ENCODE measurements at regions not wholly inside any gene's neighbourhood (a gene's known extent, or its start where the extent isn't known, plus 50 kb on each side); places are given as distances from the start of the nearest gene placed in this dataset.

DNA sequence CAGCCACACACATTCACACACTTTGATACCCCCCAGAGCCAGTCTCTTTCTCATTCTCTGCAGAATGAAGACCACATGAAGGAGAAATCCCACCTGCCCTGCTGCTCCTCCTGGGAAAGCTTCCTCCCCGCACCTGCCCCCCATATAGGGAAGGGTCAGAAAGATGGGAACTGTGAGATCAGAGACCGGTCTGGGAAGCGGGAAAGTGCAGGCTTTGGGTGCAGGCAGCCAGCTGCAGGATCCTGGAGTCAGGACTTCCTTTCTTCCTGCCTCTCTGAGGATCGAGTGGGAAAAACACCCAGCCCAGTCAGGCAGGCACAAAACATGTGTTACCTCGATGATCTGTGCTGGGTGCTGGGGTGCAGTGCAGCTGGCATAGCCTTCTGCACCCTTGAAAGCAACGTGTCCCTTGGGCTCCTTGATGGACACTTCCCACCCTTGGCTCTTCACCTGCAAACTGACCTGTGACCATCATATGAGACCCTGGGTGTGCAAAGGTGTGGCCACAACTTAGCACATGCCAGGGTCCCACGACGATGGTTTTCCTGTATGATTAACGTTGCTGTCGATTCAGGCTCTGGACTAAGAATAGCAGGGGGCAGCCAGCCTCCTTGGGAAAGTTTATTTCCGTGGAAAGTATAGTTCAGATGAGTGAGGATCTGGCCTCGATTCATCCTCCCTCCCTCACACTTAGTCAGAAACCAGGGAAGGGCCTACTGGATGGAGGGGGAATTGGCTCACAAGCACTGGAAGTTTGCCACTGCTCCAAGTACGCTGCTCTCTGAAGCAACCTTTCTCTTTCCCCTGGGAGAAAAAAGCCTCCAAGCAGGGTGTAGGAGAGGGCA, 105.4 kb upstream of the MED13L start:
- DNase-seq, result no peak

DNA sequence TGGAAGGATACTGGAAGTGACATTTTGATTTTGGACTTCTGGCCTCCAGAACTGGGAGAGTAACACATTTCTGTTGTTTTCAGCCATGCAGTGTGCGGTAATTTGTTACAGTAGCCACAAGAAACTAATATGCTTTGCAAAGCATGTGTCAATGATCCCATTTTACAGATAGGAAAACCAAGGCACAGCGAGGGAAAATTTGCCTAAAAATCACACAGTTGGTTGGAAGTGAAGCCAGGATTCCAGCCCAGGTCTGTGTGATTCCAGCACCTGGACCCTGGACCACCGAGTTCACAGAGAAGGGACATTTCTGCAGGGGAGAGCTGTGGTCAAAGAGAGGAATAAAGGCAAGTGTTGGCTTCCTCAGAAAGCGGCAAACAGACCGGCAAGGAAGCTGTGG, 106.7 kb upstream of the MED13L start:
- DNase-seq, result no peak

DNA sequence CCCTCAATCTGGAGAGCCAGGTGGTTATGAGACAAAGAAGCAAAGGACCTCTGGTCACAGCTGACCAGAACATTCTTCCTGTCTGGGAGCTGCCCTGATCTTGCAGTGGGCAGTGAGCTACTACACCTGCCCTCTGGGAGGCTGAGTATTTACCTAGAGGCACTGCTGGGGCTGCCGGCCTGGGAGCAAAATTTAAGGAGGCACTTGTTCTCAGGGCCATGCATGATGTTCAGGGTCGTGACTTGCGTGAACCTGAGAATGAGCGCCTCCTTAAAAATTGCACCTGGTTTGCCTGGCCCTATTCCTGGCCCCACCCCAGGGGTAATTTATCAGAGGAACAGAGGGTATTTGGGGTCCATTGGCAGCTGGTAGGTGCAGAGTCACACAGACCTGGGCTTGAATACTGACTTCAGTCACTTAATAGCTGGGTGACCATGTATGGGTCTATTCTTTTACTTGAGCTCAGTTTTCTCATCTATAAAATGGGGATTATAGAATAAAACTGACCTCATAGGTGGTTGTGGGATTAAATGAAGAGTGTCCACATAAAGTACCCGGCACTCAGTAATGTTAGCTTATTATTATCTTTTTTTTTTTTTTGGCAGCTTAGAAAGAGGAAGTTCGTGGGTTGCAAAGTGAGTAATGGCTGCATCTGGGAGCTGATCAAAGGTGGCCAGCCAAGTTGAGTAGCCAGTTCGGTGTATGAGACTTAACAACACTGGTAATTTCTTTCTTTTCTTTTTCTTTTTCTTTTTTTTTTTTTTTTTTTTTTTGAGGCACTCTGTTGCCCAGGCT, 107.4 kb upstream of the MED13L start:
- DNase-seq, result peak; percentile 8

DNA sequence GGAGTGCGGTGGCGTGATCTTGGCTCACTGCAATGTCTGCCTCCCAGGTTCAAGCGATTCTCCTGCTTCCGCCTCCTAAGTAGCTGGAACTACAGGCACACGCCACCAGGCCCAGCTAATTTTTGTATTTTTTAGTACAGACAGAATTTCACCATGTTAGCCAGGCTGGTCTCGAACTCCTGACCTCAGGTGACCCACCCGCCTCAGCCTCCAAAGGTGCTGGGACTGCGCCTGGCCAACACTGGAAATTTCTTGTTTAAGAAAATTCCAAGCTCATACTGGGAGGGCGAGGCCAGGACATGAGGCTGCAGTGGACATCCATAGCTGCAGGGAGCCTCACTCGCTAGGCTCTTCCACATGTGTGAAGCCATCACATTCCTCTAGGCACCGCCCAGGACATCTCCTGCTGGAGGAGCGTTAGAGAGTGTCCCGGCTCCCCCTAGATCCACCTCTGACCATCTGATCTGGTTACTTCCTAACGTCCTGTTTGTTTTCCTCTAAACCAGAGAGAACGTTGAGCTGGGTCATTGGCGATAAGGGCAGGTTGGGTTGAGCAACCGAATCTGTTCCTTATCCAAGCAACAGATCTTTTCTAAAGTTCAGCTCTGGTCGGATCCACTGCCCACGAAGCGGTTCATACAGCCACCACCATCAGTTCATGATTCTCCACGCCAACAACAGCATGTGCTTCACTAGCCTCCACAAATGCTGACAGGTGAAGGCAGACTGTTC, 108.2 kb upstream of the MED13L start:
- DNase-seq, result no peak

DNA sequence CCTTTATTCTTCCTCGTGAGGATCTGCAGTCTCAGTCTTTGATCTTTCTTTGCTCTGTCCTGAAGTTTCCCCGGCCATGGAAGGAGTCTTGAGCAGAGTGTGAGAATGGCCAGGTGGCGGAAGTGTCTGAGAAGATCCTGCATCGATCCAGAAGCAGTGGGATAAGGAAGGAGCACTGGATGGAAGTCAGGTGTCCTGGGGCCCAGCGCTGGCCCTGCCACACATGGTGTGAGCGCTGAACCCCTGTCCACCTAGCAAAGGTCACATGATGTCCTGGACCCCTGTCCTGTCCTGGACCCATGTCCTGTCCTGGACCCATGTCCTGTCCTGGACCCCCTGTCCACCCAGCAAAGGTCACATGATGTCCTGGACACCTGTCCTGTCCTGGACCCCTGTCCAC, 111.8 kb upstream of the MED13L start:
- no peak for DNase-seq

DNA sequence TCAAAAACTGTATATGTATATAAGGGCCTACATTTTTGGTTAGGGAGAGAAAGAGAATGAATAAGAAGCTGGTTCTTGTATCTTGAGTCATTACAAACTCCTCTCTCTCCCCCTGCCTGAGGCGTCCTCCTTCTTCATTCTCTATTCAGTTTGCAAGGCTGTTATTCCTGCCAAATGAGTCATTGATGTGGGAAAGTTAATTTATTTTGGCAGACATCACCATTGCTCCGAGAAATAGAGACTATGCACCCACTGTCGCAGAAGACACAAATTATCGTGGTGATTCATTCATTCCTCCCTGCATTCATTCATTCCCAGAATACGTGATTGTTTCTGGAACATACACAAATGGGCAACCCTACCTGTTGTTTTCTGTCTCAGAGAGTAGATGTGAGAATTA, 112.5 kb upstream of the MED13L start:
- no peak for DNase-seq

DNA sequence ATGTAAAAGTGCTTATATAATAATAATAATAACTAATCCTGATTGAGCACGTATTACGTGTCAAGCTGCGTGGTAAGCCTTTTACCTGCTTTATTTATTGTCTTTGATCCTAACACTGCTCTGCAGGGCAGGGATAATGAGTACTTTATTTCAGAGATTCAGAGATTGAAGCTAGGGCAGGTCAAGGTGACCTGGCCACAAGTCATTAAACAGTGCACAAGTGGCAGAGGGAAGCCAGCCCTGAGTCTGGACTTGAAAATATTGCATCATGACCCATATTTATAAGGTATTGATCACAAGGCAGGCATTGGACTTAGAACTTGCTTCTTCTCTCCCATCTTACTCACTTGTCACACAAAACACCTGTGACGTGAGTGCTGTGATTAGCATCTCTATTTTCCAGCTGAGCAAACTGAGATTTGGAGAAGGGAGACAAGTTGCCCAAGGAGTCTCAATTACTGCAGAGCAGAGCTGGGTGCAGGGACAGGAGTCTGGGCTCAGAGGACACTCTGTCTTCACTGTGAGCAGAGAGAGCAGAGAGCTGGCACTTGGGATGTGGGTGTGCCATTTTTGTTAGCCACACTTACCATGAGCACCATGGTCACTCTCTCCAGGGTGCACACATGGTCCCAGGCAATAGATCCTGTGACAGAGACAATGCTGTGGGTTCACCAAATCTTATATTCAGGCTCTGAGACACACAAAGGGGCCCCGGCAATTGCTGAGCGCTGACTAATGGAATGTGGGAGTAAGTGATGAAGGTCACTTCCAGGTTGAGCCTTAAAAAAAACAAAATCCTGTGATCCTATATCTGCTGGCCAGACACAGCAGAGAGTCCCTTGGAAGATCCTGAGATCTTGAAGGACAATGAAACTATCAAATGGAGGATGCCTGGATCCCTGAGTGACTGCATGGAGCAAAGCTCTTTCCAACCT, 113.2 kb upstream of the MED13L start:
- DNase-seq, result no peak

DNA sequence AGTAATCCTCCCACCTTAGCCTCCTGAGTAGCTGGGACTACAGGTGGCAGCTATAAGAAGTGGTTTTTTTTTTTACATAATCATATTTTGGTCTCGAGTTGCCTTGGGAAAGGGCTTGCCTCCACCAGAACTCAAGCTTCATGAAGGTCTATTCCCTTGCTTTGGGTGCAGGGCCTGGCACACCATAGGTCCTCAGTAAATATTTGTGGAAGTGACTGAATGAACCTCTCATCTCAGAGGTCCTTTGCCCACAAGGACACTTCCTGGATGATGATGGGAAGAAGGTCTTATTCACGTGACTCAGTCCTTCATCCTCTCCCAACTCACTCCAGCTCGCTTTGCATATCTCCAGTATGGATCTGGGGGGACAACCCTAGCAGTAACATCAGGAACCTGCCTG, 114.0 kb upstream of the MED13L start:
- no peak for DNase-seq

DNA sequence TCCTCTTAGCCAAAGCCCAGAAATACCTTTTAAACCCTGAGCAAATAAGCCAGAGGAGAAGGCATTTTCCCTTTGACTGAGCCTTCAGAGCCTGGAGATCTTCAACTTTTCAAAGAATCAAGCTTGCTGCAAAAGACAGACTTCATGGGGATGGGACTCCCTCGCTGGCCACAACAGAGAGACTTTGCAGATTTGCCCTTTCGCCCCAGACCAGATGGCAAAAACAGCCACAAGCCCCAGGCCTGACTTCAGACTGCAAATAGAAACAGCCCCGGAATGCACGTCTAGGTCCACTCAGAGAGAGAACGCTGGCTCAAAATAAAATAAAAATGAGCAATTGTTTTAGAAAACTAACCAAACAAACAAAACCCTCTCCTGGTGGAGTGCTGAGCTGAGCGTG, 114.6 kb upstream of the MED13L start:
- DNase-seq, result no peak

DNA sequence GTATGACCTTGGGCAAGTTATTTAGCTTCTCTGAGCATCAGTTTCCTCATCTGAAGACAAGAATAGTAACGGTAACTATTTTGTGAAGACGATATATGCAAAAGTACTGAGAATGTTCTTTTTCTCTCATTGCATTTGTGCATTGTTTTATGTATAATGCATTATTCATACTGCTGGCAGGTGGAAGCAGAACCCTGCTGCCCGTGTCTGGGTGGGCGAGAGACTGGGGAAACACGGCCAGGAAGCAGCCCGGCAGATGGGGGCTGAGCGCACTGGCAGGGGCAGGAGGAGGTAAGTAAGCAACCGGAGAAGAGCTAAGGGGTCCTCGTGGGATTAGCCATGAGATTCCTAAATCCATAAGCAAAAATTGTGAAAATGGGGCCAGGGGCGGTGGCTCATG, 115.8 kb upstream of the MED13L start:
- DNase-seq, result no peak

DNA sequence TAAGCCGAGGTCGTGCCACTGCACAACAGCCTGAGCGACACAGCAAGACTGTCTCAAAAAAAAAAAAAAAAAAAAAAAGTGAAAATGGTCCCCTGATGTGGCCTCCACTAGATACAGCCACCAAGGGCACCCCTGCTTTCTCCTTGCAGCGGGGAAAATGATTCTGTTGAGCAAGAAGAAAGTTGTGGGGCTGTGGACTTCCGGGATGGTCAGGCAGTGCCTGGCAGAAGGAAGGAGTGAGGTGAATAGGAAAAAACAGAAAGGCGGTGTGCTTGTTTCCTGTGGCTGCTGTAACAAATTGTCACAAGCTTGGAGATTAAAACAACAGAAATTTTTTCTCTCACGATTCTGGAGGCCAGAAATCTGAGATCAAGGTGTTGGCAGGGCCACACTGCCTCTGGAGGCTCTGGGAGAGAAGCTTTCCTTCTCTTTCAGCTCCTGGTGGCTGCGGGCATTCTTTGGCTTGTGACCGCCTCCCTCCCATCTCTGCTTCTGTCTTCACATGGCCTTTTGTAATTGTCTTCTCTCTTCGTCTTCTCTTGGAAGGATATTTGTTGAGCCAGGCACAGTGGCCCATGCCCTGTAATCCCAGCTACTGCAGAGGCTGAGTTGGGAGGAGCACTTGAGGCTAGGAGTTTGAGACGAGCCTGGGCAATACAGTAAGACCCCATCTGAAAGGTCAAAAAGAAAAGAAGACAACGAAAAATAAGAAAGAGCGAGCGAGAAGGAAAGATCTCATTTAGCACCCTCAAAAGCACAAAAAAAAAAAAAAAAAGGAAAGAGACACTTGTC, 116.6 kb upstream of the MED13L start:
- no peak for DNase-seq

DNA sequence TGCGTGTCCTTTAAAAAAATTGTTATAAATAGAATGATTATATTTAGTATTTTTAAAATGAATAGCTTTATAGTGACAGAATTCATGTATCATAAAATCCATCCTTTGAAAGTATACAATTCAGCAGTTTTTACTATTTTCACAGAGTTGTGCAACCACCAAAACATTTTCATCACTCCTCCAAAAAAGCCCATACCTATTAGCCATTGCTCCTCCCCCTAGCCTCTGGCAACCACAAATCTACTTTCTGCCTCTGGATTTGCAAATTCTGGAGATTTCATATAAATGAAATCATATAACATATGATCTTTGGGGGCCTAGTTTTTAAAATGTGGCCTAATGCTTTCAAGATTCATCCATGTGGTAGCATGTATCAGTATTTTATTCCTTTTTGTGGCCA, 117.9 kb upstream of the MED13L start:
- no peak for DNase-seq

DNA sequence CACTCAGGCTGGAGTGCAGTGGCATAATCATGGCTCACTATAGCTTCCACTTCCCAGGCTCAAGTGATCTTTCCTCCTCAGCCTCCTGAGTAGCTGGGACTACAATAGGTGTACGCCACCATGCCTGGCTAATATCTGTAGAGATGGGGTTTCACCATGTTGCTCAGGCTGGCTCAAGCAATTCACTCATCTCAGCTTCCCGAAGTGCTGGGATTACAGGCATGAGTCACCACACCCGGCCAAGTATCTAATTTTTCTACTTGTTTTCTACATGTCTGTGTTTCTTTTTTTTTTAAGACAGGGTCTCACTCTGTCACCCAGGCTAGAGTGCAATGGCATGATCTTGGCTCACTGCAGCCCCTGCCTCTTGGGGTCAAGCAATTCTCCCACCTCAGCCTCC, 119.7 kb upstream of the MED13L start:
- DNase-seq, result no peak

DNA sequence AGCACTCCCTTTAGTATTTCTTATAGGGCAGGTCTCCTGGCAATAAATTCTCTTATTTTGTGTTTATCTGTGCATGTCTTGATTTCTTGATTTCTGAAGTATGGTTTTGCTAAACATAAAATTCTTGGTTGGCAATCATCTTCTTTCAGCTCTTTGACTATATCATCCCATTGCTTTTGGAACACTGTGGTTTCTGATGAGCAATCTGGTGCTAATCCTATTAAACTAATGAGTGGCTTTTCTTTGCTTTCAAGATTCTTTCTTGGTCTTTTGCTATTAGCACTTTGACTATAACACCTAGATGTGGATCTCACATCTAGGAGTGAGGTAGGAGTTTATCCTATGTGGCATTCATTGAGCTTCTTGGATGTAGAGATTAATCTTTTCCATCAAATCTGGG, 120.7 kb upstream of the MED13L start:
- no peak for DNase-seq

DNA sequence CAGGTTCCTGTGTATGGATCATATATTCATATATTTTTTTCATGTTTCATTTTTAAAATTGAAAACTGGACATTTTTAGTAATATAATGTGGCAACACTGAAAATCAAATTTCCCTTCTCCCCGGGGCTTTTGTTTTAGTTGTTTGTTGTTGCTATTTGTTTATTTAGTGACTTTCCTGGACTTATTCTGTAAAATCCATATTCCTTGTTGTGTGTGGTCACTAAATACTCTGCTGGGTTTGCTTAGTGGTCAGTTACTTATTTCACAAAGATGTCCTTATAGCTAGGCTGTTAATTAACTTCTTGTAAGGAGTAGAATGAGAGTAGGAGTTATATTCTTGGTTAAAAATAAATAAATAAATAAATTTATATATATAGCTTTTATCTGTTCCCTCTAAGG, 121.6 kb upstream of the MED13L start:
- DNase-seq, result no peak

DNA sequence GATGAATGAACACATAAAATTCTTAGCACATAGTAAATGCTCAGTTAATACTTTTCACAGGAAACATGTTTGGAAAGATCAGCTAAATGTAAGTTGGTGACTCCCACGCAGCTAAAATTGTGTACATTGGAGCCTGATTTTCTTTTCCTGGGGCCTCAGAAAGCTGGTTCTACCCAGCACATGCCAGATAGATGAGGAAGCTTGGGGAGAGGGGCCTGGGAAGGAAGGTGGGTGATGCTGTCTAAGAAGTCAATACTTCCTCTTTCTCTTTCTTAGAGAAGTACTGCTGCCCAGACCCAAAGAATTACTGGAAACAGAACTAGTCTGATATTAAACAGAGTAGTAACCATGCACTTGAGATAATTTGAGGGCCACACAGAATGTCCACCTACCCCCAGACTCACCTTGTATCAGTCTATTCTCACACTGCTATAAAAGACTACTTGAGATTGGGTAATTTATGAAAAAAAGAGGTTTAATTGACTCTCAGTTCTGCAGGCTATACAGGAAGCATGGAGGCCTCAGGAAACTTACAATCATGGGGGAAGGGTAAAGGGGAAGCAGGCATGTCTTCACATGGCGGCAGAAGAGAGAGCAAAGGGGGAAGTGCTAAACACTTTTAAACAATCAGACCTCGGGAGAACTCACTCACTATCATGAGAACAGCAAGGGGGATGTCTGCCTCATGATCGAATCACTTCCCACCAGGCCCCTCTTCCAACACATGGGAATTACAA, 123.3 kb upstream of the MED13L start:
- no peak for DNase-seq

DNA sequence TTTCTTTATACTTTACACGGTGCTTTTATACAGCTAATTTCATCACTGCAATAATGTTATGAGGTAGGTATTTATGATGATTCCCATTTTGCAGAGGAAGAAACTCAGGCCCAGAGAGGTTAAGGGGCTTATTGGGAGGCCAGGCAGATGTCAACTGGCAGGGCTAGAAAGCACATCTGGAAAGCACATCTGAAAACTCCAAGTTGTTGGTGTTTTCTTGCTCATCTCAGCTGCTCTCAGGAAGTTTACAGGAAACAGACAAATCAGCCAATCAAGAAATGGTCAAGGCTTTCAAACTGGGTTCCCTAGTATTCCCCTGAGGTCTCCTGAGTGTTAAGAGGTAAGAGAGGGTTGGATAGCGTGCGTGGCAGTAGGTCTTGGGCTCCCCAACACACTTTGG, 124.1 kb upstream of the MED13L start:
- no peak for DNase-seq

DNA sequence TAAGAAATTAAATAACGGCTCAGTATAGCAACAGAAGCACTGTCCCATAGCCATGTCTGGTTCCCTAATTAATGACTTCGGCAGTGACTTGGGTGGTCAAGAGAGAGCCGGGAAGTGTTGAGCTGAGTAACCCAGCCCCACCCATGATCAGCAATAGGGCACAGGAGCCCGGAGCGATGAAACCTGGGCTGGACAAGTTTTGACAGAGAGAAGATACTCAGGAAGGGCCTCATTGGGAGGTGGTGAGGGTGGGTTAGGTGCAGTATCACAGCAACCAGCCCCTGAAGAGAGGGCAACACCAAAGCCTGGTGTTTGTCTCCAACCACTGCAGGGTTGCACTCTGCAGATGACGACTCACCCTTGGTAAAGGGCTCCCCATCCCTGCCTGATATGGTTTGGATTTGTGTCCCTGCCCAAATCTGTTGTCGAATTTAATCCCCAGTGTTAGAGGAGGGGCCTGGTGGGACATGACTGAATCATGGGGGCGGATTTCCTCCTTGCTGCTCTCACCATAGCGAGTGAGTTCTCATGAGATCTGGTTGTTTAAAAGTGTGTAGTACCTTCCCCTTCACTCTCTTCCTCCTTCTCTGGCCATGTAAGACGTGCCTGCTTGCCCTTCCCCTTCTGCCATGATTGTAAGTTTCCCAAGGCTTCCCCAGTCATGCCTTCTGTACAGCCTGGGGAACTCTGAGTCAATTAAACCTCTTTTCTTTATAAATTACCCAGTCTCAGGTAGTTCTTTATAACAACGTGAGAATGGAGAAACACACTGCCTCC, 124.9 kb upstream of the MED13L start:
- no peak for DNase-seq

DNA sequence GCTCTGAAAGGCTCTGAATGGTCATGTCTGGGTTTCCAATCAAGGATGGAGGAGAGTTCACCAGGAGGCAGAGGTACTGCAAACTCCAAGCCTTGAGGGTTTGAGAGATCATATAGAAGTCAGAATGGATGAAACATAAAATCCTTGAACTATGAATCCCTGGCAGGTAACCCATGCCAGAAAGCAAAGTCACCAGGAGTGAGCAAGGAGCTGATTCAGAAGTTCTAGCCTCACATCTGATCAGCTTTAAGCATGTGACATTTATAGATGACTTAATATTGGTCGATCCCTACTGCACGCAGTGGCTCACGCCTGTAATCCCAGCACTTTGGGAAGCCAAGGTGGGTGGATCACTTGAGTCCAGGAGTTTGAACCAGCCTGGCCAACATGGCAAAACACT, 126.1 kb upstream of the MED13L start:
- no peak for DNase-seq

DNA sequence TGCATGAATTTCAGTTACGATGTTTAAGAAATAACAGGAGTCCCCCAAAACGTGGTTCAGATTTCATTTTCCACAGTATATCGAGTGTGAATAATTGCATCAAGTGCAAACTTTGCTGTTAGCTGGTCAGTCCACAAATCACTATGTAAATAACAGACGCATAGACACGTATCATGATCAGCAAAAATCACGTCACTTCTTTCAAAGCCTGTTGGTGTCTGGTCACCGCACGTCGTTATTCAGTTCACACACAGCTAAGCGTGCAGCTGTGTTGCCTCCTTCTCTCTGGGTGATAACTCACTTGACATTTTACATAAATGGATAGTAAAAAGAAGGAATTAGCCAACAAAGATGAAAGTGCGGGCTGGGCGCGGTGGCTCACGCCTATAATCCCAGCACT, 126.8 kb upstream of the MED13L start:
- DNase-seq, result no peak

Data from activated CD4-positive, alpha-beta T cell treated with anti-CD3 and anti-CD28 coated beads, Interleukin-2, Interleukin-6, amounts not matched to agents 100 ng/mL and 50 ng/mL, durations not matched to agents 16 hours and 8 hours (primary cell).